GM18868 (cell line): ENCODE measurements at regions not wholly inside any gene's neighbourhood (a gene's known extent, or its start where the extent isn't known, plus 50 kb on each side); places are given as distances from the start of the nearest gene placed in this dataset.
A peak's percentile ranks its signal among the peaks of the same experiment; 100 is the strongest.
"Not testable (repeated sequence)": the region's sequence is repeated elsewhere in the genome, so short reads cannot be mapped to it uniquely, and the experiment has no call there.

Experiments
- ATAC-seq: cut with Tn5 transposase; IDR thresholded peaks from one replicate; pipeline ENCODE4 v1.9.1; 2021; ENCODE audit warnings: mild to moderate bottlenecking, moderate library complexity; ENCODE audit not compliant: unreplicated experiment

- peak; percentile 76 for ATAC-seq
Measured at GRCh38 chr3:107465064-107465631, 57.6 kb upstream of the BBX start.

- ATAC-seq = no peak
Measured at GRCh38 chr3:107468782-107469181, 54.0 kb upstream of the BBX start.

- not testable (repeated sequence) for ATAC-seq
Measured at GRCh38 chr3:107470496-107470895, 52.3 kb upstream of the BBX start.
